SK-N-SH (cell line): ENCODE measurements at regions not wholly inside any gene's neighbourhood (a gene's known extent, or its start where the extent isn't known, plus 50 kb on each side); places are given as distances from the start of the nearest gene placed in this dataset.

Experiments
- EZH2phosphoT487 ChIP-seq: fragments of 200-600 bp; sonication (generic); IDR thresholded peaks from 2 replicates; pipeline ENCODE4 v1.6.1; 2017; ENCODE audit warnings: low read depth, mixed run types, mild to moderate bottlenecking, antibody characterized with exemption, moderate library complexity, borderline replicate concordance
- SMC3 ChIP-seq: IDR thresholded peaks from 2 replicates; pipeline ENCODE4 v1.6.1; 2012; ENCODE audit warnings: low read depth, low read length, improper control_type of control experiment

GRCh38 chr10:37478381-37478780, 353.0 kb downstream of the ANKRD30A start:
- no peak for TF ChIP-seq EZH2phosphoT487
- TF ChIP-seq SMC3: no peak
